GM10266 (cell line): ENCODE measurements at regions not wholly inside any gene's neighbourhood (a gene's known extent, or its start where the extent isn't known, plus 50 kb on each side); places are given as distances from the start of the nearest gene placed in this dataset.
"Not testable (repeated sequence)": the region's sequence is repeated elsewhere in the genome, so short reads cannot be mapped to it uniquely, and the experiment has no call there.

Experiments
- DNase-seq: peaks from one replicate; pipeline ENCODE4 v3.0.0; 2012; ENCODE audit errors: extremely low spot score
- CTCF ChIP-seq: IDR thresholded peaks from 2 replicates; pipeline ENCODE4 v1.5.1; 2012; ENCODE audit warnings: mild to moderate bottlenecking, low read depth; ENCODE audit not compliant: control insufficient read depth, insufficient read depth; ENCODE audit errors: missing control alignments

DNA sequence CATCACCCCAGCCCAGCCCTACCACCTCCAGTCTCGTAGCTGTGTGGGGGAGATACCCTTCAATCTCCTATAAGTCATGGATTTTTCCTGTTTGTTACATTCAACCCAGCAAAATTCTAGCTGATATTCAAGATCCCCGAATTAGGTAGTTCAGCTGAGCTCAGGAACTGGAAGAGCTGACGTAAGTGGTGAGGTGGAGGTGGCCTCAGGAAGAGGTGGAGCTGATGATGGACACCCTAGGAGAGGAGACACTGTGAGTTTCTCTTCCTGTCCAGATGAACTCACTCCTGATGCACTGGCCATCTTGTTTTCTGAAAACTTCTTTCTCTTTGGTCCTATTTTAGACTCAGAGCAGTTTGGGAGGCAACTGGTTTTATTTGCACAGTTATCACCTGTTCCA is 90.5 kb upstream of the PITRM1 start:
- TF ChIP-seq CTCF: no peak
- no peak for DNase-seq

- TF ChIP-seq CTCF: no peak
- DNase-seq: no peak
Observed at GRCh38 chr10:3261921-3262320, 89.3 kb upstream of the PITRM1 start.

DNA sequence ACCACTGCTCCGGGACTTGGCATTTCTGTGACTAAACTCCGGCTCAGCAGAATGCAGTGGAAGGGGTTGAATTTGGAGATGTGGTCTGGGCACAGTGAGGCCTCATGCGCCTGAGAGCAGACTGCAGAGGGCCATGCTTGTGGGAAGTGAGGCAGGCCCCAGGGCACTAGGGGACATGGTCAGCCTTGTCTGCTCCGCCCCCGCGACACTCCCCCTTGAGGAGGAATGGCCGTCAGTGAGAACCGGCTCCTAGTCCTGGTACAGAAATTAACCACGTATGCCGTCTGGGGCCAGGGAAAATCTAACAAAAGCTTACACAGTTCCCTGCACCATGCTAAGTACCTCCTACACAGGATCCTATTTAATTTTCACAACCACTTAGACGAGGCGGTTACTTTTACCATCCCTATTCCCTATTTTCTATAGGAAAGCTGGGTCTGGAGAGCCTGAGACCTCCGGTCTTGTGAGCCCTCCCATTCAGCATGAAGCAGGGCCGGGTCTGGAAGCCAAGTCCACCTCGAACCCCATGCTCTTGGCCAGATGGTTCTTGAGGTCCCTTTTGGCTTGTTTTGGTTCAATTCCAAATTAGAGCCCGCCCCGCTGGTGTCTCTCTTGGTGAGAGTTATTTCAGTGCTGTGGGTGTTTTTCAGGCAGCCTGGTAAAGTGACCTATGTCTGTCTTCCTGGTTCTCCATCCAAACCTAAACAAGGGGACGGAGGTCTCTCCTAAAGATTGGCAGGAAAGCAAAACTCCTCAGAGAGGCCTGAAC is 87.7 kb upstream of the PITRM1 start:
- TF ChIP-seq CTCF: no peak
- DNase-seq: no peak

GRCh38 chr10:3259499-3259898 is 86.9 kb upstream of the PITRM1 start:
- no peak for TF ChIP-seq CTCF
- no peak for DNase-seq

DNA sequence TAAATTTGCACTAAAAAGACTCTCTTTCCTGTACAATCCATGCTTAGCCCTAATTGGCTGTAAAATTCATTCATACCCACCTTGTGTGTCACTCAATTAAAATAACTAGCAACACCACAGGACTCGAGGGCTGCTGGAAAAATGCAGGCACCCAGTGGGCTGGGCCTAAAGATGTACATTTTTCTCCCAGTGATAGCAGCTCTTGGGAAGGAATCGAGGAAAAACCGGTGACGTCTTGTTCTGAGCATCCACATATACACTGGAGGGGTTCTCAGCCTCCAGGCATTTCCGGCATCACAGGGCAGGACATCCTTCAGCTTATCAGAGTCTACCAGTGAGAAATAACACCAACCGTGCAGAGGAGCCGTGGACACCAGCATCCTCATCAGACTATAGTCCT is 85.8 kb upstream of the PITRM1 start:
- no peak for TF ChIP-seq CTCF
- no peak for DNase-seq

- DNase-seq: no peak
- no peak for TF ChIP-seq CTCF
Observed at GRCh38 chr10:3255616-3256015, 83.0 kb upstream of the PITRM1 start.

DNA sequence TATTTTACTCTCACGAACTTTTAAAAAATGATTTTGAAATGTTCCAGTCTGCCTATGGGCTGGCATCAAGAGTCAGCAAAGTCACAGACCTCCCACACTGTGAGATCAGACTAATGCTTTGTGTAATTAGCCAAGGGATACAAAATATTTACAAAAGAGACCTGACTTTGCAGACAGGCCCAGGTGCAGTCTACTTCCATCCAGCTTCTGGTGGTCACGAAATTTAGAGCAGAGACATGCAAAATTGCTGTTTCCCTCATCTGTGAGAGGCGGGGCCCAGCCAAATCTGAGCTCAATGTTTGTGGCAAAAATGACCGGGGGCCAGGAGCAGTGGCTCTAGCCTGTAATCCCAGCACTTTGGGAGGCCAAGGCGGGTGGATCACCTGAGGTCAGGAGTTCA is 82.5 kb upstream of the PITRM1 start:
- no peak for DNase-seq
- TF ChIP-seq CTCF: no peak

DNA sequence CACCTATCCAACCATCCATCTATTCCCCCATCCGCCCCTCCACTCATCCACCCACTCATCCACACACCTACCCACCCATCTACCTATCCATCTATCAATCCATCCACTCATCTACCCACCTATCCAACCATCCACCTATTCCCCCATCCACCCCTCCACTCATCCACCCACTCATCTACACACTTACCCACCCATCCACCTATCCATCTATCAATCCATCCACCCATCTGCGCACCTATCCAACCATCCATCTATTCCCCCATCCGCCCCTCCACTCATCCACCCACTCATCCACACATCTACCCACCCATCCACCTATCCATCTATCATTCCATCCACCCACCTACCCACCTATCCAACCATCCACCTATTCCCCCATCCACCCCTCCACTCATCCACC is 81.4 kb upstream of the PITRM1 start:
- DNase-seq: not testable (repeated sequence)
